Fibroblast of lung (primary cell): ENCODE measurements at regions not wholly inside any gene's neighbourhood (a gene's known extent, or its start where the extent isn't known, plus 50 kb on each side); places are given as distances from the start of the nearest gene placed in this dataset.
"Not testable (repeated sequence)": the region's sequence is repeated elsewhere in the genome, so short reads cannot be mapped to it uniquely, and the experiment has no call there.

Experiments used
- DNase-seq, 2 donors: peaks; one replicate each; pipeline versions ENCODE4 v3.0.0 to v3.0.0-alpha.2; 2010; ENCODE audit warnings: low read depth in 2 of 2
- H2AFZ ChIP-seq: 2 replicates; pipeline ENCODE4 v1.5.1; 2012; ENCODE audit warnings: low read length, control low read depth, inconsistent platforms
- H3K27ac ChIP-seq: 2 replicates; pipeline ENCODE4 v1.5.1; 2011; ENCODE audit warnings: low read length, control low read depth; ENCODE audit not compliant: insufficient read depth
- H3K27me3 ChIP-seq: 2 replicates; pipeline ENCODE4 v1.5.1; 2011; ENCODE audit warnings: mild to moderate bottlenecking, low read length; ENCODE audit not compliant: control insufficient read depth, insufficient read depth
- H3K36me3 ChIP-seq: 2 replicates; pipeline ENCODE4 v1.5.1; 2011; ENCODE audit warnings: low read length; ENCODE audit not compliant: control insufficient read depth, insufficient read depth
- H3K4me1 ChIP-seq: 2 replicates; pipeline ENCODE4 v1.5.1; 2011; ENCODE audit warnings: low read length; ENCODE audit not compliant: control insufficient read depth, insufficient read depth; ENCODE audit errors: extremely low read depth
- H3K4me2 ChIP-seq: 2 replicates; pipeline ENCODE4 v1.5.1; 2011; ENCODE audit warnings: low read length, control low read depth; ENCODE audit not compliant: insufficient read depth; ENCODE audit errors: extremely low read depth
- H3K4me3 ChIP-seq, 4 experiments: fragments of 200-600 bp in 1 of 4; sonication (generic) in 1 of 4; replicated peaks in 1 of 4; 2 replicates each; pipeline ENCODE4 v1.5.1; 2011 to 2016; ENCODE audit warnings: low read length in 4 of 4, low read depth in 3 of 4, mild to moderate bottlenecking in 3 of 4, control low read depth in 2 of 4, inconsistent platforms in 1 of 4, mixed read lengths in 1 of 4; ENCODE audit not compliant: insufficient read depth in 1 of 4; ENCODE audit errors: control extremely low read depth in 1 of 4
- H3K79me2 ChIP-seq: 2 replicates; pipeline ENCODE4 v1.5.1; 2012; ENCODE audit warnings: mild to moderate bottlenecking, low read length, inconsistent platforms; ENCODE audit not compliant: control insufficient read depth, insufficient read depth
- H3K9ac ChIP-seq: 2 replicates; pipeline ENCODE4 v1.5.1; 2011; ENCODE audit warnings: mild to moderate bottlenecking, low read length, control low read depth; ENCODE audit not compliant: insufficient read depth
- H3K9me3 ChIP-seq: 2 replicates; pipeline ENCODE4 v1.5.1; 2012; ENCODE audit warnings: low read depth, low read length; ENCODE audit not compliant: control insufficient read depth, insufficient read depth
- H4K20me1 ChIP-seq: 2 replicates; pipeline ENCODE4 v1.5.1; 2011; ENCODE audit warnings: low read length; ENCODE audit not compliant: control insufficient read depth, insufficient read depth; ENCODE audit errors: extremely low read depth
- EZH2 ChIP-seq: IDR thresholded peaks from 2 replicates; pipeline ENCODE4 v1.5.1; 2012; ENCODE audit warnings: low read length, control low read depth, mild to moderate bottlenecking; ENCODE audit errors: missing control alignments
- TF ChIP-seq, protein P1 (sequence below), 2 donors: IDR thresholded peaks in 1 of 2; conservative IDR thresholded peaks in 1 of 2; 1 replicate in 1 of 2; 2 replicates in 1 of 2; pipeline ENCODE4 v1.5.1; 2011 to 2012; ENCODE audit warnings: low read length in 2 of 2, control low read depth in 1 of 2, inconsistent platforms in 1 of 2, low read depth in 1 of 2, mild to moderate bottlenecking in 1 of 2

DNA sequence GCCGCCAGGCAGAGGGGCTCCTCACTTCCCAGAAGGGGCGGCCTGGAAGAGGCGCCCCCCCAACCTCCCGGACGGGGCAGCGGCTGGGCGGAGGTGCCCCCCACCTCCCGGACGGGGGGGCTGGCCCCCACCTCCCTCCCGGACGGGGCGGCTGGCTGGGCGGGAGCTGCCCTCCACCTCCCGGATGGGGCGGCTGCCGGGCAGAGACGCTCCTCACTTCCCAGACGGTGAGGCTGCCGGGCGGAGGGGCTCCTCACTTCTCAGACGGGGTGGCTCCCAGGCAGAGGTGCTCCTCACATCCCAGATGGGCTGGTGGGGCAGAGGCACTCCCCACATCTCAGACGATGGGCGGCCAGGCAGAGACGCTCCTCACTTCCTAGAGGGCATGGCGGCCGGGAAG lies 389.7 kb upstream of the EYS start:
- no peak for DNase-seq
- Histone ChIP-seq H3K9ac (no peak overlapping the region), H3K9me3 (no peaks in the 10 kb centered on the region)

DNA sequence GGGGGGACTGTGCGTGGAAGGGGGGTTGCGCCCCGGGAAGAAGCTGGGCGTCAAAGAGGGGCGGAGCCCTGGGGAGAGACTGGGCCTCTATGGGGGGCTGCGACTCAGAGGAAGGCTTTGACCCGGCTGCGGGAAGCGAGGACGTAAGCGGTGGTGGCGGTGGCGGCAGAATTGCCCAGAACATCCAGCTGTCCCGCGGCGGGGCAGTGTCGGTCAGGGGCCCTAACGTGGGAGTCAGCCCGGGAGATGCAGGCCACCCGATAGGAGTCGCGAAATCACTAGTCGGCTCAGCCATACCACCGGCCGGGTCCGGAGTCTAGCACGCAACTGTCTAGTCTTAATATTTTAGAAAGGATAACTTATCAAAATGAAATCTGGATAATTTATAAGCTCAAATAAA lies 387.6 kb upstream of the EYS start:
- no peak overlapping the region for H2AFZ ChIP-seq
- H3K9me3 ChIP-seq = no peaks in the 10 kb centered on the region
- H3K36me3 ChIP-seq = no peaks in the 10 kb centered on the region
- H3K79me2 ChIP-seq = no peaks in the 10 kb centered on the region
- no peak overlapping the region for H3K9ac ChIP-seq
- H3K4me1 ChIP-seq = no peaks in the 10 kb centered on the region
- H3K27ac ChIP-seq = no peak overlapping the region
- H3K4me3 ChIP-seq = no peak overlapping the region
- H3K27me3 ChIP-seq = no peaks in the 10 kb centered on the region
- no peaks in the 10 kb centered on the region for H4K20me1 ChIP-seq
- no peak overlapping the region for H3K4me2 ChIP-seq
- TF ChIP-seq, protein P1, sequence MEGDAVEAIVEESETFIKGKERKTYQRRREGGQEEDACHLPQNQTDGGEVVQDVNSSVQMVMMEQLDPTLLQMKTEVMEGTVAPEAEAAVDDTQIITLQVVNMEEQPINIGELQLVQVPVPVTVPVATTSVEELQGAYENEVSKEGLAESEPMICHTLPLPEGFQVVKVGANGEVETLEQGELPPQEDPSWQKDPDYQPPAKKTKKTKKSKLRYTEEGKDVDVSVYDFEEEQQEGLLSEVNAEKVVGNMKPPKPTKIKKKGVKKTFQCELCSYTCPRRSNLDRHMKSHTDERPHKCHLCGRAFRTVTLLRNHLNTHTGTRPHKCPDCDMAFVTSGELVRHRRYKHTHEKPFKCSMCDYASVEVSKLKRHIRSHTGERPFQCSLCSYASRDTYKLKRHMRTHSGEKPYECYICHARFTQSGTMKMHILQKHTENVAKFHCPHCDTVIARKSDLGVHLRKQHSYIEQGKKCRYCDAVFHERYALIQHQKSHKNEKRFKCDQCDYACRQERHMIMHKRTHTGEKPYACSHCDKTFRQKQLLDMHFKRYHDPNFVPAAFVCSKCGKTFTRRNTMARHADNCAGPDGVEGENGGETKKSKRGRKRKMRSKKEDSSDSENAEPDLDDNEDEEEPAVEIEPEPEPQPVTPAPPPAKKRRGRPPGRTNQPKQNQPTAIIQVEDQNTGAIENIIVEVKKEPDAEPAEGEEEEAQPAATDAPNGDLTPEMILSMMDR (conservative IDR thresholded peaks at IDR 0.05 in 1 of 2, IDR thresholded peaks at IDR 0.05 in 1 of 2; ENCODE audit: low read depth in 1 of 2, low read length in 2 of 2) = no peak
- no peak for TF ChIP-seq EZH2
- no peak for DNase-seq

More for the DNA sequence above, 389.7 kb upstream of the EYS start:
- no peak for TF ChIP-seq EZH2
- TF ChIP-seq, protein P1 (conservative IDR thresholded peaks at IDR 0.05 in 1 of 2, IDR thresholded peaks at IDR 0.05 in 1 of 2; ENCODE audit: low read depth in 1 of 2, low read length in 2 of 2) = no peak
- Histone ChIP-seq H3K4me2 (no peak overlapping the region), H4K20me1 (no peaks in the 10 kb centered on the region), H3K79me2 (no peaks in the 10 kb centered on the region), H3K4me3 (no peak overlapping the region), H3K27ac (no peak overlapping the region), H3K4me1 (no peaks in the 10 kb centered on the region), H3K36me3 (no peaks in the 10 kb centered on the region), H2AFZ (no peak overlapping the region), H3K27me3 (no peaks in the 10 kb centered on the region)

DNA sequence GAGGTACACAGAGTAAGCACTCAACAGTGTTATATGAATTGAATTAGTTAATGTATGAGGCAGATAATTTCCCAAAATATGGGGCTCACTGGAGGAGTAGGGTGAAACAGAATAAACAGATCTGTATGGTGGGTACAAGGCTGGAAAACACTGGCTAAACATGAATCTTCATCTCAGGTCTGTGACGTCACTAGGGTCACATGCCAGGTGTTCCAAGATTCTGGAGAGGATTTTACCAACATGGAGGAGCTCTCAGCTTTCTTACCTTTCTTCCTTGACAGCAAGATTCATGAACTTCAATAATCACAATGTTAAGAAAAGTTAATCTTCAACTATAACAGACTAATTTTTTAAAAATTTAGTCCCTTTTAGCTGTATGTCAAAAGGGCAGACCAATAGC lies 385.3 kb upstream of the EYS start:
- not testable (repeated sequence) for H3K9me3 ChIP-seq, H3K4me1 ChIP-seq, H3K4me3 ChIP-seq, DNase-seq, H3K27me3 ChIP-seq, H4K20me1 ChIP-seq, H3K9ac ChIP-seq, H3K79me2 ChIP-seq, H3K36me3 ChIP-seq, H2AFZ ChIP-seq, H3K4me2 ChIP-seq, H3K27ac ChIP-seq
